Lung (tissue), 11 donors: ENCODE measurements at regions not wholly inside any gene's neighbourhood (a gene's known extent, or its start where the extent isn't known, plus 50 kb on each side); places are given as distances from the start of the nearest gene placed in this dataset.

Source experiments
- ATAC-seq: fragments of 200-7000 bp; cut with Tn5 transposase; one replicate; pipeline ENCODE4 v1.9.1; 2020; ENCODE audit warnings: moderate number of reproducible peaks; ENCODE audit not compliant: insufficient read depth, low FRiP score
- DNase-seq, 3 donors: peaks; one replicate each; pipeline ENCODE4 v3.0.0-alpha.2; 2013 to 2017
- H3K27ac ChIP-seq, 2 donors: one replicate each; pipeline ENCODE4 v1.5.1; 2013; ENCODE audit warnings: mild to moderate bottlenecking in 2 of 2, moderate library complexity in 2 of 2, control low read depth in 1 of 2, inconsistent platforms in 1 of 2, low read depth in 1 of 2, low read length in 1 of 2
- H3K27me3 ChIP-seq, 3 donors: one replicate each; pipeline ENCODE4 v1.5.1; 2013; ENCODE audit warnings: low read length in 2 of 3; ENCODE audit not compliant: control insufficient read depth in 3 of 3, insufficient read depth in 3 of 3
- H3K36me3 ChIP-seq, 4 donors: one replicate each; pipeline ENCODE4 v1.5.1; 2013; ENCODE audit warnings: low read length in 4 of 4, mild to moderate bottlenecking in 1 of 4, moderate library complexity in 1 of 4; ENCODE audit not compliant: control insufficient read depth in 4 of 4, insufficient read depth in 4 of 4
- H3K4me1 ChIP-seq, 5 donors: one replicate each; pipeline ENCODE4 v1.5.1; 2013; ENCODE audit warnings: low read length in 5 of 5, mild to moderate bottlenecking in 2 of 5, moderate library complexity in 1 of 5; ENCODE audit not compliant: control insufficient read depth in 5 of 5, insufficient read depth in 5 of 5
- H3K4me3 ChIP-seq: one replicate; pipeline ENCODE4 v1.5.1; 2013; ENCODE audit warnings: mild to moderate bottlenecking, control low read depth, moderate library complexity
- H3K9ac ChIP-seq, 2 donors: one replicate each; pipeline ENCODE4 v1.5.1; 2013; ENCODE audit warnings: low read length in 2 of 2, control low read depth in 1 of 2; ENCODE audit not compliant: insufficient read depth in 1 of 2
- H3K9me3 ChIP-seq, 4 donors: one replicate each; pipeline ENCODE4 v1.5.1; 2013; ENCODE audit warnings: low read length in 3 of 4, mild to moderate bottlenecking in 1 of 4, moderate library complexity in 1 of 4; ENCODE audit not compliant: control insufficient read depth in 4 of 4, insufficient read depth in 3 of 4
- CTCF ChIP-seq: IDR thresholded peaks from 2 replicates; pipeline ENCODE4 v1.5.1; 2012; ENCODE audit warnings: mild to moderate bottlenecking; ENCODE audit errors: control extremely low read depth, extremely low read depth
- WGBS, 2 donors: extraction: QIAGEN DNeasy Blood & Tissue Kit; methylation state at CpG; one replicate each; pipeline ENCODE4 v1.1.7; 2013; 5-methylcytosine and 5-hydroxymethylcytosine counted together
- donor health status: control.
- donor health status: control.
- donor health status: Bipolar disorder and iron deficiency.
- donor health status: healthy.
- donor health status: DM: yes; HTN: yes; CAD: no.

- Histone ChIP-seq H3K27me3 (peaks cover 0 to 20% (median 0%) of the 10 kb centered on the region in 3 donors), H3K9me3 (peaks cover 0 to 2% (median 0%) of the 10 kb centered on the region in 4 donors), H3K36me3 (no peaks in the 10 kb centered on the region), H3K9ac (no peak overlapping the region), H3K4me1 (no peaks in the 10 kb centered on the region), H3K27ac (no peak overlapping the region), H3K4me3 (no peak overlapping the region)
- no peak for ATAC-seq
- WGBS, 2 donors = 73 to 74% methylated on average over 12 of the region's 12 CpGs
- no peak for DNase-seq
- TF ChIP-seq CTCF = no peak
These were observed 59.3 kb upstream of the C1orf174 start for GRCh38 chr1:3959361-3959760.

- H3K36me3 ChIP-seq = no peaks in the 10 kb centered on the region
- peaks cover 0 to 5% (median 0%) of the 10 kb centered on the region in 3 donors for H3K27me3 ChIP-seq
- no peak for TF ChIP-seq CTCF
- H3K4me1 ChIP-seq = no peaks in the 10 kb centered on the region
- H3K4me3 ChIP-seq = no peak overlapping the region
- ATAC-seq (no peak), DNase-seq (no peak)
- H3K27ac ChIP-seq = no peak overlapping the region
- H3K9ac ChIP-seq = no peak overlapping the region
- H3K9me3 ChIP-seq = peaks cover 0 to 11% (median 0%) of the 10 kb centered on the region in 4 donors
- WGBS, 2 donors = 85 to 87% methylated on average over 9 of the region's 9 CpGs
These were observed 63.5 kb upstream of the C1orf174 start for GRCh38 chr1:3963554-3963953.

GRCh38 chr1:3965693-3966092, 65.6 kb upstream of the C1orf174 start:
- no peak for ATAC-seq
- TF ChIP-seq CTCF = no peak
- Histone ChIP-seq H3K27me3 (no peaks in the 10 kb centered on the region), H3K9ac (no peak overlapping the region), H3K27ac (no peak overlapping the region), H3K36me3 (no peaks in the 10 kb centered on the region), H3K9me3 (peaks cover 0 to 17% (median 0%) of the 10 kb centered on the region in 4 donors), H3K4me1 (no peaks in the 10 kb centered on the region), H3K4me3 (no peak overlapping the region)
- 83 to 92% methylated on average over 6 of the region's 6 CpGs for WGBS, 2 donors
- DNase-seq = no peak

GRCh38 chr1:3968851-3969250, 68.8 kb upstream of the C1orf174 start:
- H3K9me3 ChIP-seq = peaks cover 0 to 17% (median 0%) of the 10 kb centered on the region in 4 donors
- H3K4me1 ChIP-seq = no peaks in the 10 kb centered on the region
- DNase-seq (peak; percentile 18 to 21 (median 20)), ATAC-seq (no peak)
- TF ChIP-seq CTCF = no peak
- H3K4me3 ChIP-seq = no peak overlapping the region
- no peaks in the 10 kb centered on the region for H3K36me3 ChIP-seq
- no peak overlapping the region for H3K27ac ChIP-seq
- 55 to 58% methylated on average over 10 of the region's 10 CpGs for WGBS, 2 donors
- no peak overlapping the region for H3K9ac ChIP-seq
- peaks cover 0 to 2% (median 0%) of the 10 kb centered on the region in 3 donors for H3K27me3 ChIP-seq
